WI38 (cell line): ENCODE measurements at regions not wholly inside any gene's neighbourhood (a gene's known extent, or its start where the extent isn't known, plus 50 kb on each side); places are given as distances from the start of the nearest gene placed in this dataset.

Experiments used
- H3K4me3 ChIP-seq: 2 replicates; pipeline ENCODE4 v1.5.1; 2011; ENCODE audit warnings: low read depth, mild to moderate bottlenecking, control low read depth, low read length
- TF ChIP-seq, protein P1 (sequence below): IDR thresholded peaks from 2 replicates; pipeline ENCODE4 v1.5.1; 2012; ENCODE audit warnings: low read depth, mild to moderate bottlenecking, control low read depth, low read length

DNA sequence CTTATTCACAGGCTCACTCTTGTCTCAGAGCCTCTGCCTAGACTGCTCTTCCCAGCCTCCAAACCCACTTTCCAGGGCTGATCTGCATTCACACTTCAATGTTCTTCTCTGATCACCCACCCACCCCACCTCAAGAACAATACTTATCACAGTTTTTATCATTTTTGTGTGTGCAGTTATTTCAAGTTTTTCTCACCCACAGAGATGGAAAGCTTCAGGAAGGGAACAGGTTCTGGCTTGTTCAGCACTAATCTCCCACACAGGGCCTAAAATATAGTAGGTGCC lies 160.9 kb downstream of the MRPL14 start:
- TF ChIP-seq, protein P1, sequence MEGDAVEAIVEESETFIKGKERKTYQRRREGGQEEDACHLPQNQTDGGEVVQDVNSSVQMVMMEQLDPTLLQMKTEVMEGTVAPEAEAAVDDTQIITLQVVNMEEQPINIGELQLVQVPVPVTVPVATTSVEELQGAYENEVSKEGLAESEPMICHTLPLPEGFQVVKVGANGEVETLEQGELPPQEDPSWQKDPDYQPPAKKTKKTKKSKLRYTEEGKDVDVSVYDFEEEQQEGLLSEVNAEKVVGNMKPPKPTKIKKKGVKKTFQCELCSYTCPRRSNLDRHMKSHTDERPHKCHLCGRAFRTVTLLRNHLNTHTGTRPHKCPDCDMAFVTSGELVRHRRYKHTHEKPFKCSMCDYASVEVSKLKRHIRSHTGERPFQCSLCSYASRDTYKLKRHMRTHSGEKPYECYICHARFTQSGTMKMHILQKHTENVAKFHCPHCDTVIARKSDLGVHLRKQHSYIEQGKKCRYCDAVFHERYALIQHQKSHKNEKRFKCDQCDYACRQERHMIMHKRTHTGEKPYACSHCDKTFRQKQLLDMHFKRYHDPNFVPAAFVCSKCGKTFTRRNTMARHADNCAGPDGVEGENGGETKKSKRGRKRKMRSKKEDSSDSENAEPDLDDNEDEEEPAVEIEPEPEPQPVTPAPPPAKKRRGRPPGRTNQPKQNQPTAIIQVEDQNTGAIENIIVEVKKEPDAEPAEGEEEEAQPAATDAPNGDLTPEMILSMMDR, result no peak

DNA sequence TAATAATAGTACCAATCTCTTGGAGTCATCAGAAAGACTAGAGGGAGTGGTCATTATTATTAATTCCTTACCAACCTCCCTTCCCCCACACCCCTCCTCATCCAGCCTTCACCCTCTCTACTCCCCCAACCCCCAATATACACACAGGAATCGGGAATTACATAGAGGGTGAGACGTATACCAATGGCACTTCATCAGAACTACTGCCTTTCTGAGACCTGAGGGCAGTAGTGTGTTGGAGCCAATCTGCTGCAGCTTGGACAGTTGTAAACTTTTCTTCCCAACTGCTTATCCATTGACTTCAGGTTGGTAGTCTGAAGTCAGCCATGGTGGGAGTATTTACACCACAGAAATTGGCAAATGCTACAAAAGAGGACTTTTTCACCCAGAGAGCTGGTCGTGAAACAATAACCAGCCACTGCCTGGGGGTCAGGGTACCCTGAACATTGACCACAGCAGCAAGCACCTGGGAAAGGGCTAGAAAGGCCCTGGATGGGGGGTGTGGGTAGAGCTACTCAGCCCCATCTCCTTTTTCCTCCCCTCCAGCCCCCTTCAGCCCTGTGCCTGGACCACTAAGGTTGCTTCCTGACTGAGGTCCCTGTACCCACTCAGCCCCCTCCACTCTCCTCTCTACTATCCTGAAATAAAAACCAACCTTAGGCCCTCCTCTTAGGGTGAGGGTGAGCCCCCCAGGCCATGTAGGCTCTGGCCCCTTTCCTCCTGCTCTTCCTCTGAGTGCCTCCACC lies 161.5 kb downstream of the MRPL14 start:
- TF ChIP-seq, protein P1, result no peak

More for the DNA sequence above, 160.9 kb downstream of the MRPL14 start:
- no peak overlapping the region for H3K4me3 ChIP-seq

DNA sequence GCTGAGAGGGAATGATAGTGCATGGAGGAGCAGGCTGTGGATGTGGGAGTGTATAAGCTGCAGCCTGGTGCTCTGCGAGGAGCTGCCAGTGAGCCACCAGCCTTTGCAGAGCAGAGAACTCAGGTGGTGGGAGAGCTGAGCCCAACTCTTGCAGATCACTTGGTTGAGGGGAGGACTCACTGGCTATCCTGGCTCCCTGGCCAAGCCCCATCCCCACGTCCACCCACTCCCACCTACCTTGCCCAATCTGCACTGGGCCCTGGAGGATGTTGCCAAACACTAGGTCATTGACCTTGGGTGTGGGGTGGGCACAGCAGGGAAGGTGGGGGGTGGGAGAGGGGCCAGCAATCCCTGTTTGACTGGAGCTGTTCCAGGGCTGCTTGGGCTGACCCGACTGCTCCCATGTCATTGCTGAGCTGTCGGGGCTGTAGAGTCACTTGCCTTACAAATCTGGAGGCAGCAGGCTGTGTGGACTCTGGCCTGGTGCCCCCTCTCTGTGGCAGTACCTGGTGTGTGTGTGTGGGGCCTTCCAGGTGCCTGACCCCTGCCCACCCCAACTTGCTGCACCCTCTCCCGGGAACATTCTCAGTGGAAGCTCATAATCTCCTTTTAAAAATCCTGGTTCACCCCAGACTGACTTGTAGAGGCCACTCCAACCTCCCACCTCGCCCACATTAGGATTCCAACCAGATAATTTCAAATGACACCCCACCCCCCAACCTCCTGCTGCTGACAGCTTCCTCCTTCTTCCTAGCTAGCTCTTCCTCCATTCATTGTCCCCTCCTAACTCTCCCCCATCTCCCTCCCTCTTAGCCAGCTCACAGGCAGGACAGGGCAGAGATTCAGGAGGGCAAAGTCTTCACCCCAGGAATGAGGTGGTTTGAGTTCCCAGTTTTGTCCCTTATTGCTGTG lies 162.3 kb downstream of the MRPL14 start:
- TF ChIP-seq, protein P1, result no peak
- no peak overlapping the region for H3K4me3 ChIP-seq

More for the DNA sequence above, 161.5 kb downstream of the MRPL14 start:
- H3K4me3 ChIP-seq, result no peak overlapping the region

DNA sequence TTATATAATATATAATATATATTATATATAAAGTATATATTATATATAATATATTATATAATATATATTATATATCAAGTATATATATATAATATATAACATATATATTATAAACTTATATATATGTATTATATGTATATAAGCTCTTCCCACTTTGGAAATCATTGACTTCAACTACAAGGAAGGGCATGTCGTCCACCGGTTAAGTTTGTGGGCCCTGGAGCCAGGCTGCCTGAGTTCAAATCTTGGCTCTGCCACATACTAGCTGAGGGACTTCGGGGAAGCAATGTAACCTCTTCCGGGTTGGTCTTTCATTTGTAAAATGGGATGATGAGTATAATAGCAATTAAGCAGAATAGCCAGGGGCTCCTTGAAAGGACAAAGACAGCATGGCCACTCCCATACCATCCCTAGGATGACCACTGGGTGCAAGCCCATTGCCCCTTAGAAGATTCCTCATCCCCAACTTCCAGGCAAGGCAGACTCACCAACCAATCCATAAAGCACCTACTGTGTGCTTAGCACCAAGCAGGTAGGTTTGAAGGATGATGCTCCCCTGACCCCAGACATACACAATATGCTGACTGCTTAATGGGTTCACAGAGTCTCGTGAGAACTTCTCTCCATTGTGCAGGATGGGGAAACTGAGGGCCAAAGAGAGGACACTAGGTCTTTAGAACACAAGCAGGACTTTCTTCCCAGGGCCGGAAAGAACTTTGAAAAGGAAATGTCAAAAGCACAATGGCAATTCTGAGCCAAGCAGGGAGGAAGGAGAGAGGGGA lies 163.2 kb downstream of the MRPL14 start:
- TF ChIP-seq, protein P1, result no peak
- no peak overlapping the region for H3K4me3 ChIP-seq

DNA sequence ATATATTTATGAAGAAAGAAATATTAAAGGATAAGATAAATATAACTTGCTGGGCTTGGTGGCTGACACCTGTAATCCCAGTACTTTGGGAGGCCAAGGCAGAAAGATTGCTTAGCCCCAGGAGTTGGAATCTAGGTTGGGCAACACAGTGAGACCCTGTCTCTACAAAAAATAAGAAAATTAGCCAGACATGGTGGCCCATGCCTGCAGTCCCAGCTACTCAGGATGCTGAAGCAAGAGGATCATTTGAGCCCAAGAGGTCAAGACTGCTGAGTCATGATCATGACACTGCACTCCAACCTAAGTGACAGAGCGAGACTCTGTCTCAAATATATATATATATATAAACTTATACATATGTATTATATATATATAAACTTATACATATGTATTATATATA lies 164.0 kb downstream of the MRPL14 start:
- TF ChIP-seq, protein P1, result no peak
- no peak overlapping the region for H3K4me3 ChIP-seq

DNA sequence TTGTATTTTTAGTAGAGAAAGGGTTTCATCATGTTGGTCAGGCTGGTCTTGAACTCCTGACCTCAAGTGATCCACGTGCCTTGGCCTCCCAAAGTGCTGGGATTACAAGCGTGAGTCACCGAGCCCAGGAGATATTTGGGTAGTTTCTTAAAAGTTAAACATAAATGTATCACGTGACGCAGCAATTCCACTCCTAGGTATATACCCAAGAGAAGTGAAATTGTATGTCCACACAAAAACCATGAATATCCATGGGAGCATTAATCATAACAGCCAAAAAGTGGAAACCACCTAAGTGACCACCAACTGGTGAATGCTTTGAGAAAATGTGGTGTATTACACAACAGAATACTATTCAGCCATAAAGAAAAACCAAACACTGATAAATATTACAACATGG lies 164.8 kb downstream of the MRPL14 start:
- no peak overlapping the region for H3K4me3 ChIP-seq
- TF ChIP-seq, protein P1, result no peak
